Sigmoid colon (tissue), 4 donors: ENCODE measurements at regions not wholly inside any gene's neighbourhood (a gene's known extent, or its start where the extent isn't known, plus 50 kb on each side); places are given as distances from the start of the nearest gene placed in this dataset.

Experiments used
- CTCF ChIP-seq, 4 experiments: fragments of 450-650 bp in 3 of 4; fragments of 200-600 bp in 1 of 4; IDR thresholded peaks; one replicate each; pipeline ENCODE4 v1.5.1; 2016 to 2019; ENCODE audit warnings: antibody characterized with exemption in 4 of 4, mild to moderate bottlenecking in 3 of 4, moderate library complexity in 2 of 4
- EP300 ChIP-seq, 4 donors: sonication (generic); formaldehyde crosslinking; IDR thresholded peaks; one replicate each; pipeline ENCODE4 v1.6.1; 2017; ENCODE audit warnings: antibody characterized with exemption in 4 of 4
- POLR2A ChIP-seq, 2 donors: fragments of 450-650 bp; IDR thresholded peaks; one replicate each; pipeline ENCODE4 v1.6.1; 2016; ENCODE audit warnings: antibody characterized with exemption in 2 of 2, mild to moderate bottlenecking in 2 of 2, moderate library complexity in 2 of 2
- POLR2AphosphoS5 ChIP-seq, 4 donors: sonication (generic); formaldehyde crosslinking; IDR thresholded peaks; one replicate each; pipeline ENCODE4 v1.6.1; 2017; ENCODE audit warnings: antibody characterized with exemption in 4 of 4

- TF ChIP-seq CTCF (IDR thresholded peaks at IDR 0.05) (no peak), EP300 (IDR thresholded peaks at IDR 0.05) (no peak), POLR2AphosphoS5 (IDR thresholded peaks at IDR 0.05) (no peak), POLR2A (IDR thresholded peaks at IDR 0.05) (no peak)
These were observed 539.0 kb downstream of the VRK1 start for GRCh38 chr14:97336179-97336578.
